Epidermal melanocyte (primary cell): ENCODE measurements at regions not wholly inside any gene's neighbourhood (a gene's known extent, or its start where the extent isn't known, plus 50 kb on each side); places are given as distances from the start of the nearest gene placed in this dataset.

Experiments used
- DNase-seq: peaks from one replicate; pipeline ENCODE4 v3.0.0; 2011; ENCODE audit warnings: low spot score; ENCODE audit not compliant: insufficient read length

- DNase-seq, result no peak
These were observed 92.0 kb downstream of the ETS2 start for GRCh38 chr21:38897532-38898421.

DNA sequence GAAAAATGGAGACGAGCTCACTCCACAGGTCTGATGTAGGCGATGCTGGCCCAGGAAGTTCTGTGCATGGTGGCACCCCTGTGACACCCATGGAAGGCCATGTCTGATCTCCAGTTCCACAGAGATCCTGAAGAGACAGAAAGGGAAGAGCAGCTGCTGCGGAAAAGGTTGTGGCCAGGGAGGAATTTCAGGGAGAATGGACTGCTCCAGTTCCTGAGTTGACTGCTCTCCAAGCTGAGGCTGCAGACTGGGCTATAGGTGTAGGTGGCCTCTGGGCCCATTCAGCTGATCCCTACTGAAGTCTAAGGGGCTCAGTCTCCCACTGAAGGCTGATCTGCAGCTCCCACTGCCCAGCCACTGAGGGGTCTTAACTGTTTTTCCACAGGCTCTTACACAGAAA is 89.2 kb downstream of the ETS2 start:
- DNase-seq, result no peak

- no peak for DNase-seq
These were observed 83.3 kb downstream of the ETS2 start for GRCh38 chr21:38888991-38889561.

DNA sequence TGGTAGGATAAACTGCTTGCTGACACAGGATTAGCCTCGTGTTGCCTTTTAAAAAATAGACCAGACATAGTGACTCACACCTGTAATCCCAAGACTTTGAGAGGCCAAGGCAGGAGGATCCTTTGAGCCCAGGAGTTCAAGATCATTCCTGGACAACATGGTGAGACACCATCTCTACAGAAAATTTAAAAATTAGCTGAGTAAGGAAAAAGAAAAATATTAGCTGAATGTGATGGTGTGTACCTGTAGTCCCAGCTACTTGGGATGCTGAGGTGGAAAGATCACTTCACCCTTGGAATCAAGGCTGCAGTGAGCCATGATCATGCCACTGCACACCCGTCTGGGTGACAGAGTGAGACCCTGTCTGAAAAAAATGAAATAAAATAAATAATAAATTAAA is 82.0 kb downstream of the ETS2 start:
- no peak for DNase-seq

GRCh38 chr21:38887062-38887686 is 81.4 kb downstream of the ETS2 start:
- DNase-seq, result no peak

DNA sequence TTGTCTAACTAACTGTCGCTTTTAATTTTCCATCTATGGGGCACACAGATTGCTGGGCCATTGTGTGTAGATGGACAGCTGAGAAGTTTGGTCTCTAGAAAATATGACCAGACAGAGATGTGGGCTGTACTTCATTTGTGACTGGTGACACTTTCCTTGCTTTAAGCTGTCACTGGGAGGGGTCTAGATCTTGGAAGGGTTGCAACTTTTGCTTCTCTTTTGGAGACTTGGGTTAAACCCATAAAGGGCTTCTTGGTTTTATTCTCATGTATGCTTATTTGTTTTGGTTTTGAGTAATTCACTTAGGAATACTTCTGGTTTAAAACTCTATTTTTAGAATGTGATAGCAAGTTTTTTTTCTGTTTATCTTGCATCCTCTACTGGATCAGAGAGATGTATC is 80.2 kb downstream of the ETS2 start:
- no peak for DNase-seq

DNA sequence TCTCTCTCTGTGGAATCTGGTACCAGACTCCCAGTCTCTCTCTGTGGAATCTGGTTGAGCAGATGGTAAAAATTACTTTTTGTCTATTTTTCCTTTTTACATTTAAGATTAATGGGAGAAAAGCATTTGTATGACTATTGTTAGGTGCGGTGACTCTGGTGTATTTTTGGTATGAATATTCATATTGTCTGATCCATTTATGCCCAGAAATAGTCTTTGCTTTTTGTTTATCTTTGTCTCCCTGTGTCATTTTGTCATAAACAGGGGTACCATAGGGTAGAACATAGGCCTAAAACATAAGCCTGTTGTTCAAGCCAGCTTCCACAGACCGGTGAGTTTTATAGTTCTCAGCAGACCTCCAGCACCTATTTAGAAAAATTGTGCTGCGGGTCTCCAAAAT is 78.7 kb downstream of the ETS2 start:
- no peak for DNase-seq

- DNase-seq, result no peak
These were observed 77.4 kb downstream of the ETS2 start for GRCh38 chr21:38883142-38883541.

- DNase-seq, result no peak
These were observed 75.4 kb downstream of the ETS2 start for GRCh38 chr21:38881131-38881530.

DNA sequence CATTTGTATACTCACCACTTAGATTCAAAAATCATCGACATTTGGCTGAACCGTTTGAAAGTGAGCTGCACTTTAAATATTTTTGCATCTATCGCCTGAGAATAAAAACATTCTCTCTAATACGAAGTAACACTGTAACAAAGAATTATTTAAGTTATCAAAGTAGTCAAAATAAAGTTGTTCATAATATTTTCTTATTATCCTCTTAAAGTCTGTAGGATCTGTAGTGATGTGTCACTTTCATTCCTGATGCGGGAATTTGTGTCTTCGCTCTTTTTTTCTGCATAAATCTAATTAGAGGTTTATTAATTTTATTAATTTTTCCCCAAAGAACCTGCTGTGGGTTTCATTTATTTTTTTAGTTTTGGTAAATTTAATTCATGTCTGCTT is 74.8 kb downstream of the ETS2 start:
- no peak for DNase-seq

- no peak for DNase-seq
These were observed 74.3 kb downstream of the ETS2 start for GRCh38 chr21:38879912-38880576.

DNA sequence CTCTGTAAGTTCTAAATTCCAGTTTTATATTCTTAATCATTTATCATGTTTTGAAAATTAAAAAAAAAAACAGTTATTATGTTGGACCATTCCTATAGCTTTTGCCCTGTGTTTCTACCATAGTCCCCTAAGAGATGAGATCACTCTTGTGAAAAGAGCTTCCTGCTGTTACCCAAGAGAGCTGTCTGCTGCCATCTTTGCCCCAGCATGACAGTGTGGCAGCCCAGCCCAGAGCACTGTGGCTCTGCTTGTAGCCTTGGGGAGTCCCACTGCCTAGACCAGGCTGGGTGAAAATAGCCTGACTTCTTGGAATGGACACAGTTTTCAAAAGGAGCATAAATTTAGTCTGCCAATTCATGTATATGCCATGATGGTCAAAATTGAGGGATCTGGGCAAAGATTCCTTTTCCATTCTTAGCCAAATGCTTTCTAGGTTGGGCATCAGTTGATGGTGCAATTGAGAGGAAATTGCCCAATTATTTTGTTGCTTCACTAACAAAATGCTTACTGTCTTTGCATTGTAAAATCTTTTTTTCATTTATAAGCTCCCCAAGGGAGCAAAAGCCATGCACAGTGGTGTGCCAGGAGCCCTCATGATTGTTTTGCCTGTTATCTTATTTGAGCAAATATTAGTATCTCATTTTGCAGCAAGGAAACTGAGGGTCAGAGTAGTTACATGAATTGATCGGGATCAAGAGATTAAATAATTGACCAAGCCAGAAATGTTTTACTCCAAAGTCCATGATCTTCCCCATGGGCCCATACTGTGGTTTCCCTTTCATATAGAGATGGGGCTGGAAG is 72.8 kb downstream of the ETS2 start:
- no peak for DNase-seq

DNA sequence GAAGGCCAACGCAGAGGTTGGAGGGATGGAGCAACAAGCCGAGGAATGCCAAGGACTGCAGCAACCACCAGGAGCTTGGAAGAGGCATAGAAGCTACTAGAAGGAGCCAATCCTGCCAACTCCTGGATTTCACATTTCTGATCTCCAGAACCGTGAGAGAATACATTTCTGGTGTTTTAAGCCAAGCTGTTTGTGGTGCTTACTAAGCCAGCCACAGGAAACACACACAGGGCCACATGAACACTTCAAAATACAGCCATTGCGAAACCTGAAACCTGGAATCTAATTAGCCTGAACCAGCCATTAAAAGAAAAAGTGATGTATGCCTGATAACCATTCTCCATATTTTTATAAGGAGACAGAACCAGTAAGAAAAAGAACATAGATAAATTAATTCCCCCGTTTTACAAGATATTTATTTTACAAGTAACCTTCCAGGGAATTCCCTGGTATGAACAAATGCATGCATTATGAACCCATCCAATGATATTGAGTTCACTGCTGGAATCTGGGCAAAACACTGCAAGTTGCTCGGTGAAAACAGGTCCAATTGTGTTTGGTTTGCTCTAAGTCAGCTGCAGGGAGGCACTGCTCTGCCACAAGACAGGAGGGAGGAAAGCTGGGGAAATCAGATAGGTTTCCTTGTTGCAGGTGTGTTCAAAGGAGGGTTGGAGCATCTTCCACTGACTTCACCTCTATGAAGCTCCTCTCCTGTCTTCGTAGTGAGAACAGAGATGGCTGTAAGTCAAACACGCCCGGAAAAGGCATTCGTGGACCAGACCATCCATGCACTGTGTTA is 70.2 kb downstream of the ETS2 start:
- no peak for DNase-seq
